Large intestine (tissue), 3 donors: ENCODE measurements at regions not wholly inside any gene's neighbourhood (a gene's known extent, or its start where the extent isn't known, plus 50 kb on each side); places are given as distances from the start of the nearest gene placed in this dataset.

Experiments used
- DNase-seq, 2 donors: peaks; one replicate each; pipeline versions ENCODE4 v3.0.0 to v3.0.0-alpha.2; 2013
- H3K27ac ChIP-seq: one replicate; pipeline ENCODE4 v1.5.1; 2013; ENCODE audit warnings: low read length
- H3K27me3 ChIP-seq: 2 replicates; pipeline ENCODE4 v1.6.1; 2013; ENCODE audit warnings: low read length; ENCODE audit not compliant: control insufficient read depth, insufficient read depth
- H3K36me3 ChIP-seq: 2 replicates; pipeline ENCODE4 v1.6.1; 2013; ENCODE audit warnings: low read length; ENCODE audit not compliant: control insufficient read depth, insufficient read depth
- H3K4me1 ChIP-seq: one replicate; pipeline ENCODE4 v1.6.1; 2013; ENCODE audit warnings: low read length; ENCODE audit not compliant: control insufficient read depth, insufficient read depth
- H3K4me3 ChIP-seq: one replicate; pipeline ENCODE4 v1.5.1; 2013; ENCODE audit warnings: low read length
- H3K9me3 ChIP-seq: one replicate; pipeline ENCODE4 v1.6.1; 2013; ENCODE audit warnings: mild to moderate bottlenecking, low read depth, low read length, moderate library complexity; ENCODE audit not compliant: control insufficient read depth
- WGBS: methylation state at CpG from one replicate; pipeline ENCODE4 v1.1.5; 2013; ENCODE audit warnings: low lambda C conversion rate; ENCODE audit not compliant: insufficient coverage; 5-methylcytosine and 5-hydroxymethylcytosine counted together

GRCh38 chr18:51861046-51861445 lies 479.0 kb upstream of the DCC start:
- no peak overlapping the region for H3K4me3 ChIP-seq
- no peaks in the 10 kb centered on the region for H3K4me1 ChIP-seq
- 67% methylated on average over 1 of the region's 2 CpGs for WGBS
- H3K36me3 ChIP-seq = no peaks in the 10 kb centered on the region
- no peaks in the 10 kb centered on the region for H3K27me3 ChIP-seq
- DNase-seq = no peak
- no peak overlapping the region for H3K27ac ChIP-seq
- peaks cover 8% of the 10 kb centered on the region for H3K9me3 ChIP-seq

- no peak for DNase-seq
- 94% methylated on average over 2 of the region's 4 CpGs for WGBS
- H3K27ac ChIP-seq = no peak overlapping the region
- H3K9me3 ChIP-seq = peaks cover 8% of the 10 kb centered on the region
- no peaks in the 10 kb centered on the region for H3K4me1 ChIP-seq
- no peaks in the 10 kb centered on the region for H3K36me3 ChIP-seq
- H3K4me3 ChIP-seq = no peak overlapping the region
- no peaks in the 10 kb centered on the region for H3K27me3 ChIP-seq
These were observed 477.8 kb upstream of the DCC start for GRCh38 chr18:51862051-51862715.

GRCh38 chr18:51864219-51864965 lies 475.6 kb upstream of the DCC start:
- DNase-seq = no peak
- peaks cover 8% of the 10 kb centered on the region for H3K9me3 ChIP-seq
- H3K27me3 ChIP-seq = no peaks in the 10 kb centered on the region
- no peak overlapping the region for H3K27ac ChIP-seq
- H3K4me1 ChIP-seq = no peaks in the 10 kb centered on the region
- H3K36me3 ChIP-seq = no peaks in the 10 kb centered on the region
- no CpG with 5 or more reads among the region's 36 CpGs for WGBS
- no peak overlapping the region for H3K4me3 ChIP-seq

GRCh38 chr18:51865538-51865937 lies 474.5 kb upstream of the DCC start:
- no CpG with 5 or more reads among the region's 1 CpG for WGBS
- no peak overlapping the region for H3K27ac ChIP-seq
- H3K9me3 ChIP-seq = peaks cover 8% of the 10 kb centered on the region
- no peaks in the 10 kb centered on the region for H3K4me1 ChIP-seq
- no peak overlapping the region for H3K4me3 ChIP-seq
- no peak for DNase-seq
- H3K27me3 ChIP-seq = no peaks in the 10 kb centered on the region
- no peaks in the 10 kb centered on the region for H3K36me3 ChIP-seq

GRCh38 chr18:51867767-51868166 lies 472.2 kb upstream of the DCC start:
- H3K27ac ChIP-seq = no peak overlapping the region
- H3K4me1 ChIP-seq = no peaks in the 10 kb centered on the region
- no peaks in the 10 kb centered on the region for H3K36me3 ChIP-seq
- H3K4me3 ChIP-seq = no peak overlapping the region
- H3K27me3 ChIP-seq = no peaks in the 10 kb centered on the region
- DNase-seq = no peak
- H3K9me3 ChIP-seq = peaks cover 8% of the 10 kb centered on the region

GRCh38 chr18:51878724-51879123 lies 461.3 kb upstream of the DCC start:
- DNase-seq = no peak
- H3K4me3 ChIP-seq = no peak overlapping the region
- H3K9me3 ChIP-seq = no peaks in the 10 kb centered on the region
- H3K27me3 ChIP-seq = no peaks in the 10 kb centered on the region
- whole genome bisulfite sequencing = 89% methylated on average over 1 of the region's 1 CpG
- H3K36me3 ChIP-seq = no peaks in the 10 kb centered on the region
- H3K4me1 ChIP-seq = no peaks in the 10 kb centered on the region
- H3K27ac ChIP-seq = no peak overlapping the region

- H3K4me3 ChIP-seq = no peak overlapping the region
- no peak overlapping the region for H3K27ac ChIP-seq
- H3K36me3 ChIP-seq = no peaks in the 10 kb centered on the region
- H3K9me3 ChIP-seq = no peaks in the 10 kb centered on the region
- no peaks in the 10 kb centered on the region for H3K4me1 ChIP-seq
- no peaks in the 10 kb centered on the region for H3K27me3 ChIP-seq
- DNase-seq = no peak
- WGBS = no CpG with 5 or more reads among the region's 1 CpG
These were observed 460.7 kb upstream of the DCC start for GRCh38 chr18:51879329-51879728.

- H3K9me3 ChIP-seq = no peaks in the 10 kb centered on the region
- no peak overlapping the region for H3K27ac ChIP-seq
- no peak for DNase-seq
- no peaks in the 10 kb centered on the region for H3K36me3 ChIP-seq
- H3K27me3 ChIP-seq = no peaks in the 10 kb centered on the region
- H3K4me1 ChIP-seq = no peaks in the 10 kb centered on the region
- WGBS = no CpG with 5 or more reads among the region's 2 CpGs
- H3K4me3 ChIP-seq = no peak overlapping the region
These were observed 458.6 kb upstream of the DCC start for GRCh38 chr18:51881394-51881793.

- H3K36me3 ChIP-seq = no peaks in the 10 kb centered on the region
- no peak overlapping the region for H3K4me3 ChIP-seq
- WGBS = no CpG with 5 or more reads among the region's 4 CpGs
- no peak overlapping the region for H3K27ac ChIP-seq
- no peak for DNase-seq
- no peaks in the 10 kb centered on the region for H3K4me1 ChIP-seq
- H3K9me3 ChIP-seq = no peaks in the 10 kb centered on the region
- H3K27me3 ChIP-seq = no peaks in the 10 kb centered on the region
These were observed 456.0 kb upstream of the DCC start for GRCh38 chr18:51884039-51884438.

- no peaks in the 10 kb centered on the region for H3K27me3 ChIP-seq
- H3K4me1 ChIP-seq = no peaks in the 10 kb centered on the region
- no peak overlapping the region for H3K27ac ChIP-seq
- WGBS = no CpG with 5 or more reads among the region's 3 CpGs
- no peak overlapping the region for H3K4me3 ChIP-seq
- H3K9me3 ChIP-seq = no peaks in the 10 kb centered on the region
- no peaks in the 10 kb centered on the region for H3K36me3 ChIP-seq
- no peak for DNase-seq
These were observed 449.2 kb upstream of the DCC start for GRCh38 chr18:51890762-51891161.

GRCh38 chr18:51891876-51892275 lies 448.1 kb upstream of the DCC start:
- Histone ChIP-seq H3K9me3 (no peaks in the 10 kb centered on the region), H3K4me1 (no peaks in the 10 kb centered on the region), H3K27me3 (no peaks in the 10 kb centered on the region), H3K27ac (no peak overlapping the region), H3K36me3 (no peaks in the 10 kb centered on the region), H3K4me3 (no peak overlapping the region)
- no peak for DNase-seq
- no CpG with 5 or more reads among the region's 1 CpG for WGBS
